Posterior vena cava (tissue), 2 donors: ENCODE measurements at regions not wholly inside any gene's neighbourhood (a gene's known extent, or its start where the extent isn't known, plus 50 kb on each side); places are given as distances from the start of the nearest gene placed in this dataset.

ENCODE experiments used
- DNase-seq: peaks from one replicate; pipeline ENCODE4 v3.0.0-alpha.2; 2020; ENCODE audit warnings: low spot score
- intact Hi-C, 2 donors: fragments of 100-400 bp; cut with DNase I; formaldehyde crosslinking; loops; one replicate each; pipeline versions ENCODE4 v1.14.1 to v1.14.2; 2022 to 2023
- donor health status: DM: yes; HTN: yes; CAD: no.
- donor health status: DM: yes; HTN: yes; CAD: no.

- intact Hi-C loops: no loop called here
- no peak for DNase-seq
Observed at GRCh38 chr1:98490099-98490498, 171.4 kb upstream of the SNX7 start.

- DNase-seq: no peak
- intact Hi-C loops: no loop called here
Observed at GRCh38 chr1:98487620-98488019, 173.9 kb upstream of the SNX7 start.

GRCh38 chr1:98482611-98483010, 178.9 kb upstream of the SNX7 start:
- intact Hi-C loops: no loop called here
- no peak for DNase-seq

- DNase-seq: no peak
- intact Hi-C loops: no loop called here
Observed at GRCh38 chr1:98480271-98480670, 181.2 kb upstream of the SNX7 start.

GRCh38 chr1:98478121-98478520, 183.4 kb upstream of the SNX7 start:
- intact Hi-C loops: no loop called here
- DNase-seq: no peak

GRCh38 chr1:98472878-98473277, 188.6 kb upstream of the SNX7 start:
- DNase-seq: no peak
- intact Hi-C loops: no loop called here

- intact Hi-C loops: no loop called here
- DNase-seq: no peak
Observed at GRCh38 chr1:98471633-98472032, 189.9 kb upstream of the SNX7 start.

- no peak for DNase-seq
- intact Hi-C loops: loop anchor here in 1 of 2 donors (5.0 kb wide), 1 partner anchor 1541 kb away; no protein-coding TSS in a partner anchor
Observed at GRCh38 chr1:98468111-98468717, 193.3 kb upstream of the SNX7 start.

- DNase-seq: no peak
- intact Hi-C loops: loop anchor here in 1 of 2 donors (5.0 kb wide), 1 partner anchor 1540 kb away; no protein-coding TSS in a partner anchor
Observed at GRCh38 chr1:98467586-98467985, 193.9 kb upstream of the SNX7 start.

GRCh38 chr1:98467122-98467521, 194.4 kb upstream of the SNX7 start:
- intact Hi-C loops: loop anchor here in 1 of 2 donors (5.0 kb wide), 1 partner anchor 1540 kb away; no protein-coding TSS in a partner anchor
- no peak for DNase-seq

- DNase-seq: no peak
- intact Hi-C loops: no loop called here
Observed at GRCh38 chr1:98461873-98462385, 199.6 kb upstream of the SNX7 start.

GRCh38 chr1:98460136-98460535, 201.4 kb upstream of the SNX7 start:
- no peak for DNase-seq
- intact Hi-C loops: no loop called here

- DNase-seq: no peak
- intact Hi-C loops: no loop called here
Observed at GRCh38 chr1:98459486-98459870, 202.0 kb upstream of the SNX7 start.

- DNase-seq: no peak
- intact Hi-C loops: no loop called here
Observed at GRCh38 chr1:98458511-98459485, 202.7 kb upstream of the SNX7 start.

- intact Hi-C loops: no loop called here
- DNase-seq: no peak
Observed at GRCh38 chr1:98457248-98457647, 204.3 kb upstream of the SNX7 start.

- intact Hi-C loops: no loop called here
- no peak for DNase-seq
Observed at GRCh38 chr1:98454666-98455065, 206.9 kb upstream of the SNX7 start.

- intact Hi-C loops: no loop called here
- no peak for DNase-seq
Observed at GRCh38 chr1:98453066-98453465, 208.5 kb upstream of the SNX7 start.

GRCh38 chr1:98452162-98452561, 209.4 kb upstream of the SNX7 start:
- intact Hi-C loops: no loop called here
- no peak for DNase-seq

- intact Hi-C loops: no loop called here
- no peak for DNase-seq
Observed at GRCh38 chr1:98441281-98441680, 220.2 kb upstream of the SNX7 start.

- no peak for DNase-seq
- intact Hi-C loops: no loop called here
Observed at GRCh38 chr1:98439471-98439870, 222.1 kb upstream of the SNX7 start.
